ENCODE measurements at regions not wholly inside any gene's neighbourhood (a gene's known extent, or its start where the extent isn't known, plus 50 kb on each side); places are given as distances from the start of the nearest gene placed in this dataset.
A peak's percentile ranks its signal among the peaks of the same experiment; 100 is the strongest.
"Not testable (repeated sequence)": the region's sequence is repeated elsewhere in the genome, so short reads cannot be mapped to it uniquely, and the experiment has no call there.

- no peak for DNase-seq
Measured at GRCh38 chr4:137825505-137825904, 293.2 kb upstream of the PCDH18 start.

GRCh38 chr4:137823007-137823406 is 290.7 kb upstream of the PCDH18 start:
- DNase-seq, result no peak

- DNase-seq, result peak; percentile 61
Measured at GRCh38 chr4:137819964-137820383, 287.7 kb upstream of the PCDH18 start.

GRCh38 chr4:137812258-137812657 is 280.0 kb upstream of the PCDH18 start:
- no peak for DNase-seq

- DNase-seq, result no peak
Measured at GRCh38 chr4:137806420-137806819, 274.1 kb upstream of the PCDH18 start.

- no peak for DNase-seq
Measured at GRCh38 chr4:137804906-137805495, 272.7 kb upstream of the PCDH18 start.

GRCh38 chr4:137800861-137801260 is 268.6 kb upstream of the PCDH18 start:
- no peak for DNase-seq

- DNase-seq, result peak; percentile 0
Measured at GRCh38 chr4:137794764-137795254, 262.5 kb upstream of the PCDH18 start.

GRCh38 chr4:137789263-137789662 is 257.0 kb upstream of the PCDH18 start:
- not testable (repeated sequence) for DNase-seq

GRCh38 chr4:137783923-137784322 is 251.6 kb upstream of the PCDH18 start:
- not testable (repeated sequence) for DNase-seq

GRCh38 chr4:137775701-137776100 is 243.4 kb upstream of the PCDH18 start:
- DNase-seq, result no peak

GRCh38 chr4:137774501-137774900 is 242.2 kb upstream of the PCDH18 start:
- DNase-seq, result no peak

- DNase-seq, result no peak
Measured at GRCh38 chr4:137768881-137769280, 236.6 kb upstream of the PCDH18 start.

- DNase-seq, result no peak
Measured at GRCh38 chr4:137768196-137768595, 235.9 kb upstream of the PCDH18 start.

- DNase-seq, result no peak
Measured at GRCh38 chr4:137762591-137762990, 230.3 kb upstream of the PCDH18 start.

- DNase-seq, result peak; percentile 83
Measured at GRCh38 chr4:137754652-137755471, 222.6 kb upstream of the PCDH18 start.

- DNase-seq, result peak; percentile 23
Measured at GRCh38 chr4:137749466-137749865, 217.2 kb upstream of the PCDH18 start.

GRCh38 chr4:137748616-137749015 is 216.3 kb upstream of the PCDH18 start:
- no peak for DNase-seq

- no peak for DNase-seq
Measured at GRCh38 chr4:137740141-137740540, 207.8 kb upstream of the PCDH18 start.

- no peak for DNase-seq
Measured at GRCh38 chr4:137739391-137739790, 207.1 kb upstream of the PCDH18 start.

GRCh38 chr4:137738375-137738990 is 206.2 kb upstream of the PCDH18 start:
- DNase-seq, result no peak

- DNase-seq, result peak; percentile 5
Measured at GRCh38 chr4:137735561-137736104, 203.3 kb upstream of the PCDH18 start.

Measured in EL (cell line).